Gastroesophageal sphincter (tissue), 4 donors: ENCODE measurements at regions not wholly inside any gene's neighbourhood (a gene's known extent, or its start where the extent isn't known, plus 50 kb on each side); places are given as distances from the start of the nearest gene placed in this dataset.

Experiments
- ATAC-seq: fragments of 150-250 bp; one replicate; pipeline ENCODE4 v1.9.1; 2016; ENCODE audit warnings: mild to moderate bottlenecking, moderate library complexity
- H3K27ac ChIP-seq, 4 donors: fragments of 200-600 bp; sonication (generic) in 3 of 4; 1 replicate in 3 of 4; 2 replicates in 1 of 4; pipeline ENCODE4 v1.5.1; 2016 to 2019
- H3K27me3 ChIP-seq: fragments of 200-600 bp; sonication (generic); one replicate; pipeline ENCODE4 v1.5.1; 2019
- H3K36me3 ChIP-seq, 2 donors: fragments of 200-600 bp; sonication (generic); one replicate each; pipeline ENCODE4 v1.5.1; 2019; ENCODE audit warnings: control low read depth in 1 of 2
- H3K4me1 ChIP-seq, 3 donors: fragments of 200-600 bp; sonication (generic); 1 replicate in 2 of 3; 2 replicates in 1 of 3; pipeline ENCODE4 v1.5.1; 2016 to 2019; ENCODE audit warnings: control low read depth in 2 of 3
- H3K4me3 ChIP-seq, 2 donors: fragments of 200-600 bp; sonication (generic); one replicate each; pipeline ENCODE4 v1.5.1; 2019; ENCODE audit warnings: mild to moderate bottlenecking in 1 of 2, moderate library complexity in 1 of 2
- H3K9me3 ChIP-seq, 3 donors: fragments of 200-600 bp; sonication (generic); one replicate each; pipeline ENCODE4 v1.5.1; 2017 to 2019; ENCODE audit warnings: control low read depth in 2 of 3
- CTCF ChIP-seq, 4 experiments: fragments of 200-600 bp in 2 of 4; fragments of 450-650 bp in 2 of 4; sonication (generic) in 1 of 4; IDR thresholded peaks; one replicate each; pipeline ENCODE4 v1.5.1; 2017 to 2019; ENCODE audit warnings: antibody characterized with exemption in 4 of 4, mild to moderate bottlenecking in 2 of 4, moderate library complexity in 2 of 4
- EP300 ChIP-seq: sonication (generic); formaldehyde crosslinking; IDR thresholded peaks from one replicate; pipeline ENCODE4 v1.6.1; 2017; ENCODE audit warnings: antibody characterized with exemption, mild to moderate bottlenecking
- POLR2A ChIP-seq, 2 donors: fragments of 450-650 bp; IDR thresholded peaks; one replicate each; pipeline ENCODE4 v1.6.1; 2017; ENCODE audit warnings: antibody characterized with exemption in 2 of 2, mild to moderate bottlenecking in 2 of 2, moderate library complexity in 1 of 2
- POLR2AphosphoS5 ChIP-seq: sonication (generic); formaldehyde crosslinking; IDR thresholded peaks from one replicate; pipeline ENCODE4 v1.6.1; 2017; ENCODE audit warnings: antibody characterized with exemption
- WGBS, 2 donors: methylation state at CpG; one replicate each; pipeline ENCODE4 v1.1.5; 2018; ENCODE audit warnings: low coverage in 1 of 2; 5-methylcytosine and 5-hydroxymethylcytosine counted together

- no peaks in the 10 kb centered on the region for H3K9me3 ChIP-seq
- no peak for TF ChIP-seq POLR2AphosphoS5
- TF ChIP-seq CTCF (IDR thresholded peaks at IDR 0.05), result no peak
- TF ChIP-seq EP300, result no peak
- TF ChIP-seq POLR2A (IDR thresholded peaks at IDR 0.05), result no peak
- no peak overlapping the region for H3K27ac ChIP-seq
- no peak for ATAC-seq
- H3K27me3 ChIP-seq, result no peaks in the 10 kb centered on the region
- no peaks in the 10 kb centered on the region for H3K4me1 ChIP-seq
- no peak overlapping the region for H3K4me3 ChIP-seq
- WGBS, 2 donors, result 60% methylated on average over 1 of the region's 2 CpGs; no CpG with 5 or more reads in 1 of the 2 donors
- no peaks in the 10 kb centered on the region for H3K36me3 ChIP-seq
Observed at GRCh38 chrX:151815398-151815797, 80.9 kb downstream of the CNGA2 start.

- Histone ChIP-seq H3K9me3 (no peaks in the 10 kb centered on the region), H3K36me3 (no peaks in the 10 kb centered on the region), H3K4me3 (no peak overlapping the region), H3K4me1 (no peaks in the 10 kb centered on the region), H3K27ac (no peak overlapping the region), H3K27me3 (no peaks in the 10 kb centered on the region)
- ATAC-seq, result no peak
- 17 to 33% methylated on average over 2 of the region's 2 CpGs for WGBS, 2 donors
- TF ChIP-seq EP300 (no peak), POLR2A (IDR thresholded peaks at IDR 0.05) (no peak), POLR2AphosphoS5 (no peak), CTCF (IDR thresholded peaks at IDR 0.05) (no peak)
Observed at GRCh38 chrX:151816934-151817333, 82.4 kb downstream of the CNGA2 start.

- no peaks in the 10 kb centered on the region for H3K36me3 ChIP-seq
- no peak for ATAC-seq
- H3K4me3 ChIP-seq, result no peak overlapping the region
- H3K27ac ChIP-seq, result no peak overlapping the region
- no peaks in the 10 kb centered on the region for H3K27me3 ChIP-seq
- TF ChIP-seq POLR2AphosphoS5 (no peak), EP300 (no peak), POLR2A (IDR thresholded peaks at IDR 0.05) (no peak), CTCF (IDR thresholded peaks at IDR 0.05) (no peak)
- H3K9me3 ChIP-seq, result no peaks in the 10 kb centered on the region
- WGBS, 2 donors, result 44 to 57% methylated on average over 1 of the region's 2 CpGs
- no peaks in the 10 kb centered on the region for H3K4me1 ChIP-seq
Observed at GRCh38 chrX:151818828-151819227, 84.3 kb downstream of the CNGA2 start.

DNA sequence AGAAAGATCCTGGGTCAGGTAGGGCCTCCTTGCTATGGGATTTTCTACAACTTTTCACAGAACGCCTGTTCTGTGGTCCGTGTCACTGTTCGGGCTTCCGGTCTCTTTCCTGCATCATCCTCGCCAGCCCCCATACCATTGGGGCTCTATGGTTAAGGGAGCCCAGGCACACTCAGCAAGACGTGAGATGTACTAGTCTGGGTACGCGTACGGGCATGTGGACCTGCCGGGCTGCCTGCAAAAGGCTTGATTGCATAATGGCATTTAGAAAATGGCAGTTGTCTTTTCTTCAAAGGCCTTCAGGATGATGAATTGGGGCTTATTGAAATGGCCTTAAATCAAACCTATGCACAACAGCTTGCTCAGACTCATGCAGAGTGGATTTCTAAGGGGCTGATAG, 86.7 kb downstream of the CNGA2 start:
- WGBS, 2 donors, result 84% methylated on average over 6 of the region's 10 CpGs; no CpG with 5 or more reads in 1 of the 2 donors
- ATAC-seq, result no peak
- Histone ChIP-seq H3K36me3 (no peaks in the 10 kb centered on the region), H3K27me3 (no peaks in the 10 kb centered on the region), H3K27ac (no peak overlapping the region), H3K9me3 (no peaks in the 10 kb centered on the region), H3K4me1 (no peaks in the 10 kb centered on the region), H3K4me3 (no peak overlapping the region)
- no peak for TF ChIP-seq EP300
- no peak for TF ChIP-seq CTCF (IDR thresholded peaks at IDR 0.05)
- TF ChIP-seq POLR2AphosphoS5, result no peak
- TF ChIP-seq POLR2A (IDR thresholded peaks at IDR 0.05), result no peak

- Histone ChIP-seq H3K4me1 (no peaks in the 10 kb centered on the region), H3K4me3 (no peak overlapping the region), H3K36me3 (no peaks in the 10 kb centered on the region), H3K27ac (no peak overlapping the region), H3K27me3 (no peaks in the 10 kb centered on the region), H3K9me3 (no peaks in the 10 kb centered on the region)
- 65 to 78% methylated on average over 1 to 3 of the region's 3 CpGs for WGBS, 2 donors
- ATAC-seq, result no peak
- TF ChIP-seq EP300 (no peak), CTCF (IDR thresholded peaks at IDR 0.05) (no peak), POLR2A (IDR thresholded peaks at IDR 0.05) (no peak), POLR2AphosphoS5 (no peak)
Observed at GRCh38 chrX:151825007-151825406, 87.7 kb upstream of the MAGEA4 start.
